H9 (cell line): ENCODE measurements at regions not wholly inside any gene's neighbourhood (a gene's known extent, or its start where the extent isn't known, plus 50 kb on each side); places are given as distances from the start of the nearest gene placed in this dataset.

Experiments
- DNase-seq: peaks from one replicate; pipeline ENCODE4 v3.0.0-alpha.2; 2017
- H2AFZ ChIP-seq: one replicate; pipeline ENCODE4 v1.6.1; 2013; ENCODE audit warnings: mild to moderate bottlenecking, low read length, control low read depth, moderate library complexity
- H2AK5ac ChIP-seq: 2 replicates; pipeline ENCODE4 v1.6.1; 2013; ENCODE audit warnings: low read length, control low read depth, mixed read lengths; ENCODE audit not compliant: insufficient read length
- H2BK120ac ChIP-seq: one replicate; pipeline ENCODE4 v1.6.1; 2013; ENCODE audit warnings: low read depth, mild to moderate bottlenecking, low read length, control low read depth, inconsistent platforms; ENCODE audit not compliant: poor library complexity, severe bottlenecking
- H2BK12ac ChIP-seq: 2 replicates; pipeline ENCODE4 v1.6.1; 2013; ENCODE audit warnings: low read length, control low read depth, mixed read lengths, low read depth; ENCODE audit not compliant: insufficient read length
- H2BK15ac ChIP-seq: 2 replicates; pipeline ENCODE4 v1.6.1; 2013; ENCODE audit warnings: low read depth, low read length, control low read depth
- H2BK20ac ChIP-seq: one replicate; pipeline ENCODE4 v1.6.1; 2013; ENCODE audit warnings: low read depth, mild to moderate bottlenecking, low read length, control low read depth, inconsistent platforms; ENCODE audit not compliant: poor library complexity, severe bottlenecking
- H2BK5ac ChIP-seq: 2 replicates; pipeline ENCODE4 v1.6.1; 2013; ENCODE audit warnings: low read length, control low read depth, mixed read lengths; ENCODE audit not compliant: insufficient read length
- H3K14ac ChIP-seq: 2 replicates; pipeline ENCODE4 v1.6.1; 2013; ENCODE audit warnings: low read length, control low read depth; ENCODE audit not compliant: insufficient read depth
- H3K18ac ChIP-seq: 2 replicates; pipeline ENCODE4 v1.6.1; 2013; ENCODE audit warnings: low read depth, mild to moderate bottlenecking, mixed read lengths, low read length, control low read depth; ENCODE audit not compliant: insufficient read length
- H3K23ac ChIP-seq: 2 replicates; pipeline ENCODE4 v1.6.1; 2013; ENCODE audit warnings: low read length, control low read depth, mixed read lengths, low read depth; ENCODE audit not compliant: insufficient read length
- H3K23me2 ChIP-seq: 2 replicates; pipeline ENCODE4 v1.6.1; 2013; ENCODE audit warnings: low read depth, mild to moderate bottlenecking, mixed read lengths, low read length, control low read depth; ENCODE audit not compliant: insufficient read length, poor library complexity, severe bottlenecking
- H3K27ac ChIP-seq: 2 replicates; pipeline ENCODE4 v1.5.1; 2013; ENCODE audit warnings: low read length, control low read depth, mixed read lengths, low read depth; ENCODE audit not compliant: insufficient read length
- H3K27me3 ChIP-seq: 2 replicates; pipeline ENCODE4 v1.6.1; 2013; ENCODE audit warnings: low read length, control low read depth, inconsistent platforms; ENCODE audit not compliant: insufficient read depth
- H3K4ac ChIP-seq: 2 replicates; pipeline ENCODE4 v1.6.1; 2013; ENCODE audit warnings: low read depth, mild to moderate bottlenecking, control low read depth, inconsistent platforms, low read length, moderate library complexity
- H3K4me1 ChIP-seq: 2 replicates; pipeline ENCODE4 v1.6.1; 2013; ENCODE audit warnings: low read length, control low read depth, inconsistent platforms; ENCODE audit not compliant: insufficient read depth
- H3K4me2 ChIP-seq: 2 replicates; pipeline ENCODE4 v1.6.1; 2013; ENCODE audit warnings: low read length, control low read depth, mixed read lengths; ENCODE audit not compliant: insufficient read length, insufficient read depth
- H3K56ac ChIP-seq: 2 replicates; pipeline ENCODE4 v1.6.1; 2013; ENCODE audit warnings: low read depth, mild to moderate bottlenecking, mixed read lengths, low read length, control low read depth; ENCODE audit not compliant: insufficient read length
- H3K79me1 ChIP-seq: 2 replicates; pipeline ENCODE4 v1.6.1; 2013; ENCODE audit warnings: low read depth, mild to moderate bottlenecking, moderate library complexity, low read length, control low read depth, inconsistent platforms; ENCODE audit not compliant: insufficient read depth, poor library complexity, severe bottlenecking
- H3K79me2 ChIP-seq: 2 replicates; pipeline ENCODE4 v1.6.1; 2013; ENCODE audit warnings: low read length, control low read depth, inconsistent platforms; ENCODE audit not compliant: insufficient read depth
- H3K9ac ChIP-seq: 2 replicates; pipeline ENCODE4 v1.6.1; 2013; ENCODE audit warnings: low read length, control low read depth, mixed read lengths; ENCODE audit not compliant: insufficient read length; ENCODE audit errors: extremely low read depth
- H3K9me3 ChIP-seq: one replicate; pipeline ENCODE4 v1.6.1; 2013; ENCODE audit warnings: low read depth, low read length, inconsistent platforms; ENCODE audit not compliant: control insufficient read depth
- H3T11ph ChIP-seq: one replicate; pipeline ENCODE4 v1.6.1; 2013; ENCODE audit warnings: mild to moderate bottlenecking, low read length, control low read depth, inconsistent platforms
- H4K20me1 ChIP-seq: one replicate; pipeline ENCODE4 v1.6.1; 2013; ENCODE audit not compliant: control insufficient read depth, insufficient read length, insufficient read depth
- H4K5ac ChIP-seq: 2 replicates; pipeline ENCODE4 v1.6.1; 2013; ENCODE audit warnings: low read depth, mild to moderate bottlenecking, mixed read lengths, low read length, control low read depth; ENCODE audit not compliant: insufficient read length
- H4K8ac ChIP-seq: replicated peaks from 2 replicates; pipeline ENCODE4 v1.6.1; 2013; ENCODE audit warnings: low read length, control low read depth, mixed read lengths, low read depth; ENCODE audit not compliant: insufficient read length
- H4K91ac ChIP-seq: 2 replicates; pipeline ENCODE4 v1.6.1; 2013; ENCODE audit warnings: low read depth, mild to moderate bottlenecking, moderate library complexity, mixed read lengths, low read length, control low read depth; ENCODE audit not compliant: insufficient read length
- H3K27ac Mint-ChIP-seq, 3 experiments: 2 replicates in 2 of 3; 3 replicates in 1 of 3; pipeline ENCODE4 v1.8.0; 2020 to 2021; ENCODE audit warnings: mixed read lengths in 3 of 3, mild to moderate bottlenecking in 1 of 3, moderate library complexity in 1 of 3
- H3K27me3 Mint-ChIP-seq: 2 replicates; pipeline ENCODE4 v1.8.0; 2021; ENCODE audit warnings: low read depth, mild to moderate bottlenecking, moderate library complexity, mixed read lengths
- H3K36me3 Mint-ChIP-seq, 3 experiments: 2 replicates in 2 of 3; 3 replicates in 1 of 3; pipeline ENCODE4 v1.8.0; 2020 to 2021; ENCODE audit warnings: low read depth in 3 of 3, mixed read lengths in 3 of 3; ENCODE audit not compliant: insufficient read depth in 1 of 3
- H3K4me1 Mint-ChIP-seq, 2 experiments: 2 replicates each; pipeline ENCODE4 v1.8.0; 2020; ENCODE audit warnings: mixed read lengths in 2 of 2
- H3K4me3 Mint-ChIP-seq, 2 experiments: 2 replicates in 1 of 2; 3 replicates in 1 of 2; pipeline ENCODE4 v1.8.0; 2020 to 2021; ENCODE audit warnings: mild to moderate bottlenecking in 2 of 2, mixed read lengths in 2 of 2, moderate library complexity in 1 of 2
- H3K9me3 Mint-ChIP-seq, 2 experiments: 2 replicates in 1 of 2; 3 replicates in 1 of 2; pipeline ENCODE4 v1.8.0; 2020; ENCODE audit warnings: mild to moderate bottlenecking in 2 of 2, mixed read lengths in 2 of 2, moderate library complexity in 1 of 2
- WGBS: extraction: QIAGEN DNeasy Blood & Tissue Kit; methylation state at CpG from one replicate; pipeline ENCODE4 v1.1.7; 2013; ENCODE audit warnings: missing lambda C conversion rate, low lambda C conversion rate, mixed read lengths; ENCODE audit not compliant: insufficient read length; ENCODE audit errors: extremely low coverage; 5-methylcytosine and 5-hydroxymethylcytosine counted together
- TF ChIP-seq, protein P1 (sequence below): fragments of 200-600 bp; sonication (generic); conservative IDR thresholded peaks from 3 replicates; pipeline ENCODE4 v1.8.0; 2021; ENCODE audit warnings: antibody characterized with exemption, mild to moderate bottlenecking

DNA sequence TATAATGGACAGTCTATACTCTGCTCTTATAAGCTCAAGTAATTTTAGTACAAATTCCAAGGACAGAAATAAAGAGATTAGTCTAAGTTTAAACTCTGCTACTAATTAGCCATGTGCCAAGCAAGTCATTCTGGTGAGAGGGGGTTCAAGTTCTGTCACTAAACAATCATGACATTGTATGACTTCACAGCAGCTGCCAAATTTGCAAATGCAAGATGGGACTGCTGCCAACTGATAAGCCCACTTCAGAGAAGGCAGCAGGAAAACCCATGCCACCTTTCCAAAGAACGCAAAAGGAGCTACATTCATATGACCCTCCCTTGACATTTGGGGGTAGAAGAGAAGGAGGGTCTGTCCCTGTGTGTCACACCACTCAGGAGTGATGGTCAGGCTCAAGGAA is 60.7 kb upstream of the RFXAP start:
- H3K4me1 ChIP-seq = peaks cover 3% of the 10 kb centered on the region; the same call in 1 of the 2 replicates

More for the DNA sequence above, 60.7 kb upstream of the RFXAP start:
- no peaks in the 10 kb centered on the region for H3K27me3 Mint-ChIP-seq
- H3K9me3 Mint-ChIP-seq = peaks cover 0 to 5% of the 10 kb centered on the region in 2 experiments; a peak in 4 of 5 replicates
- Histone ChIP-seq H3K9ac (no peak overlapping the region), H3K23ac (no peak overlapping the region), H2AK5ac (no peak overlapping the region), H4K91ac (no peak overlapping the region), H4K20me1 (no peaks in the 10 kb centered on the region), H3K23me2 (no peaks in the 10 kb centered on the region), H3K9me3 (no peaks in the 10 kb centered on the region), H3K79me1 (no peaks in the 10 kb centered on the region), H4K8ac (no peak overlapping the region), H3K27me3 (no peaks in the 10 kb centered on the region), H2BK20ac (no peak overlapping the region), H3K27ac (no peak overlapping the region), H3K18ac (no peak overlapping the region), H3K14ac (no peak overlapping the region), H2BK120ac (no peak overlapping the region), H2AFZ (no peak overlapping the region), H3T11ph (no peak overlapping the region), H3K79me2 (no peaks in the 10 kb centered on the region), H3K56ac (no peak overlapping the region), H3K4me2 (no peak overlapping the region), H2BK15ac (no peak overlapping the region), H3K4ac (no peak overlapping the region), H2BK5ac (no peak overlapping the region), H2BK12ac (no peak overlapping the region), H4K5ac (no peak overlapping the region)
- peaks cover 17 to 22% of the 10 kb centered on the region in 2 experiments for H3K4me1 Mint-ChIP-seq
- WGBS = no CpG with 5 or more reads among the region's 1 CpG
- no peak overlapping the region for H3K27ac Mint-ChIP-seq
- peaks cover 0 to 5% (median 0%) of the 10 kb centered on the region in 3 experiments; a peak in 2 of 7 replicates for H3K36me3 Mint-ChIP-seq
- TF ChIP-seq, protein P1, sequence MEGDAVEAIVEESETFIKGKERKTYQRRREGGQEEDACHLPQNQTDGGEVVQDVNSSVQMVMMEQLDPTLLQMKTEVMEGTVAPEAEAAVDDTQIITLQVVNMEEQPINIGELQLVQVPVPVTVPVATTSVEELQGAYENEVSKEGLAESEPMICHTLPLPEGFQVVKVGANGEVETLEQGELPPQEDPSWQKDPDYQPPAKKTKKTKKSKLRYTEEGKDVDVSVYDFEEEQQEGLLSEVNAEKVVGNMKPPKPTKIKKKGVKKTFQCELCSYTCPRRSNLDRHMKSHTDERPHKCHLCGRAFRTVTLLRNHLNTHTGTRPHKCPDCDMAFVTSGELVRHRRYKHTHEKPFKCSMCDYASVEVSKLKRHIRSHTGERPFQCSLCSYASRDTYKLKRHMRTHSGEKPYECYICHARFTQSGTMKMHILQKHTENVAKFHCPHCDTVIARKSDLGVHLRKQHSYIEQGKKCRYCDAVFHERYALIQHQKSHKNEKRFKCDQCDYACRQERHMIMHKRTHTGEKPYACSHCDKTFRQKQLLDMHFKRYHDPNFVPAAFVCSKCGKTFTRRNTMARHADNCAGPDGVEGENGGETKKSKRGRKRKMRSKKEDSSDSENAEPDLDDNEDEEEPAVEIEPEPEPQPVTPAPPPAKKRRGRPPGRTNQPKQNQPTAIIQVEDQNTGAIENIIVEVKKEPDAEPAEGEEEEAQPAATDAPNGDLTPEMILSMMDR = no peak
- DNase-seq = no peak
- no peak overlapping the region for H3K4me3 Mint-ChIP-seq
